ENCODE measurements at regions not wholly inside any gene's neighbourhood (a gene's known extent, or its start where the extent isn't known, plus 50 kb on each side); places are given as distances from the start of the nearest gene placed in this dataset.
A peak's percentile ranks its signal among the peaks of the same experiment; 100 is the strongest.
"Not testable (repeated sequence)": the region's sequence is repeated elsewhere in the genome, so short reads cannot be mapped to it uniquely, and the experiment has no call there.

DNA sequence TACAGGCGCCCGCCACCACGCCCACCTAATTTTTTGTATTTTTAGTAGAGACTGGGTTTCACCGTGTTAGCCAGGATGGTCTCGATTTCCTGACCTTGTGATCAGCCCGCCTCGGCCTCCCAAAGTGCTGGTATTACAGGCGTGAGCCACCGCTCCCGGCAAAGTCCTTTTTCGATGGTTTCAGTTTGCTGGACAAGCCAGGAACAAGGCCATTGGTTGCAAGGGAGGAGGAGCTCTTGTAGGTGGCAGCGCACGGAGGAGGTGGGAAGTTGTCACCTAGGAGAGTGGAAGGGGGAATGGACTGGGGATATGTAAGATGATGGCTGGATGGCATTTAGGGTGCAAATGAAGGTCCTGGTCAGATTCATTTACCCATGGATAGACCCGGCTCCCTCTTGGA, 218.5 kb upstream of the ATP6AP2 start:
- DNase-seq = not testable (repeated sequence)

DNA sequence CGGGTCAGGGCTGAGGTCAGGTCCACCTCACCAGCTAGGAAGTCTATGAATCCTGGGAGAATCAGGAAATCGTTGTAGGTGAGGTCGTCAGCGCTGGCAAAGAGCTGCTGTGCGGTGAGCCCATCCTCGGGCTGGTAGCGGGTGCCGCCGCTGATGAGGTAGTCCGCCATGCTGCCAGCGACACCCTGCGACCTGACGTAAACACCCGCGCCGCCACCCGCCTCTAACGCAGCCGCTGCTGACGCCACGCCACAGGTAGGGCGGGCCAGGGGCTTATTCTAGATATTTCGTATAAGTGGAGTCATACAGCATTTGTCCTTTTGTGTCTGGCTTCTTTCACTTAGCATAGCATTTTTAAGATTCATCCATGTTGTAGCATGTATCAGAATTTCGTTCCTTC, 220.2 kb upstream of the ATP6AP2 start:
- no peak for DNase-seq

- DNase-seq = no peak
These were observed 221.2 kb upstream of the ATP6AP2 start for GRCh38 chrX:40359593-40359992.

DNA sequence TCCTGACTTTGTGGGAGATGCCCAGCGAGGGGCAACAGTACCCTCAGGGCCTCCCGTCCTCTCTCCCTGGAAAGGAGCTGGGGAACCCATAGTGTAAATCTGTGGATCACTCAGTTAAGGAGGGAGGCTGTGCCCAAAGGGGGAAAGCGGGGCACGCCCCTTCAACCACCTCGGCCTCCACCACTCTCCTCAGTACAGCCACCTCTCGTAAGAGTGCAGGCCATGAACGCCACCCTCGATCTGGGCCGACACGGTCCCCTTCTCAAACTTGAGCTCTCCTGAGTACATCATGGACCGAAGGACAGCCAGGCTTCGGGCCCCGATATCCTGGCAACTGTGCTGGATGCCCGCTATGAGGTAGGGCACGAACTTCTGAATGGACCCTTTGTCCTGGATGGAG, 221.8 kb upstream of the ATP6AP2 start:
- no peak for DNase-seq

DNA sequence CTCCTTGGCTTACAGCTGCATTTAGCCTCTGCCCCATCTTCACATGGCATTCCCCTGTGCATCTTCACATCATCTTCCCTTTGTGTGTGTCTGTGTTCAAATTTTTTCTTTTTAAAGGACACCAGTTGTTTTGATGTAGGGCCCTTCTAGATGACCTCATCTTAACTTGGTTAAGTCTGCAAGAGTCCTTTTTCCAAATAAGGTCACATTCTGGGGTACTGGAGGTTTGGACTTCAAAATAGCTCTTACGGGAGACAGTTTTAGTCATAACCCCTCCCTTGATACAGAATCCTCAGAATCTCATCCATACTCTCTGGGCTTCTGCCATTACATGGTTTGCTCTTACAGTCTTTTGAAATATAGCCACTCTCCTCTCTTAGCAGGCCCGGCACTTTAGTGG, 231.5 kb upstream of the ATP6AP2 start:
- no peak for DNase-seq

DNA sequence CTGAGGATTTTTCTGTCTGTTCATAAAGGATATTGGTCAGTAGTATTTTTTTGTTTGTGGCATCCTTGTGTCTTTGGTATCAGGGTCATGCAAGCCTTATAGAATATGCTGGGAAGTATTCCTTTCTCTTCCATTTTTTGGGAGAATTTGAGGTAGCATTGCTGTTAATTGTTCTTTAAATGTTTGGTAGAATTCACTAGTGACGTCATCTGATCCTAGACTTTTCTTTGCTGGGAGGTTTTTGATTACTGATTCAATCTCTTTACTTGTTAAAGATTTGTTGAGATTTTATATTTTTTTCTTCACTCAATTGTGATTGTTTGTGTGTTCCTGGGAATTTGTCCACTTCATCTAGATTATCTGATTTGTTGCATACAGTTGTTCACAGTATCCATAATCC, 234.4 kb upstream of the ATP6AP2 start:
- DNase-seq = no peak

GRCh38 chrX:40343319-40343718, 237.5 kb upstream of the ATP6AP2 start:
- DNase-seq = no peak

DNA sequence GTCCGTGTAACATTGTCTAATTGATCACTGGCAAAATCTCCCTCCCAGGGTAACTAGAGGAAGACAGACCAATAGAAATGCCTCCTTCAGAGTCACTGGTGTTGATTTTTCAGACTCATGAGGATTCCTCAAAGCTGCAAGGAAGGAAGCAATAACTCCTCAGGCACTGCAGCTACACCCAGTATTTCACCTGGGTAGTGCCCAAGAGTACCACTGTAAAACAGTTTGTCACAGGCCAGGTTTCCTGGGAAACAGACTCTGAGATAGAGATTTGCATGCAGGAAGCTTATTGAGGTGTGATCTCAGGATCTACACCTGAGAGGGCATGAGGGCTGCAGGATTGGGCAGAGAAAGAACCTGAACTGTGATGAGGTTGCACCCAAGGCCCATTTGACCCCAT, 240.7 kb upstream of the ATP6AP2 start:
- DNase-seq = no peak

GRCh38 chrX:40333344-40333743, 235.6 kb upstream of the BCOR start:
- DNase-seq = no peak

- DNase-seq = no peak
These were observed 234.0 kb upstream of the BCOR start for GRCh38 chrX:40331762-40332161.

DNA sequence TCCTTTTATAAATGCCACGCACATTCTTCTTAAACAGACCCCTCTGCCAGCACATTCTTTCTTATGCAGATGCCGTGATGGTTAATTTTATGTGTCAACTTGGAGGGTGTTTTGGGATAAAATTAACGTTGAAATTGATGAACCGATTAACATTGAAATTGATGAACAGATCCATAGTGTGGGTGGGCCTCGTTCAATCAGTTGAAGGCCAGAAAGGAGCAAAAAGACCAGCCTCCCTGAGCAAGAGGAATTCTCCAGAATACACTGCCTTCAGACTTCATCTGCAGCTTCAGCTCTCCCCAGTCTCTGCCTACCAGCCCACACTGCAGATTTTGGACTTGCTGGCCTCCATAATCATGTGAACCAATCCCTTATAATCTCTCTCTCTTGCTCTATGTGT, 233.6 kb upstream of the BCOR start:
- DNase-seq = no peak

- DNase-seq = no peak
These were observed 231.9 kb upstream of the BCOR start for GRCh38 chrX:40329616-40330015.

GRCh38 chrX:40327085-40327484, 229.3 kb upstream of the BCOR start:
- DNase-seq = no peak

DNA sequence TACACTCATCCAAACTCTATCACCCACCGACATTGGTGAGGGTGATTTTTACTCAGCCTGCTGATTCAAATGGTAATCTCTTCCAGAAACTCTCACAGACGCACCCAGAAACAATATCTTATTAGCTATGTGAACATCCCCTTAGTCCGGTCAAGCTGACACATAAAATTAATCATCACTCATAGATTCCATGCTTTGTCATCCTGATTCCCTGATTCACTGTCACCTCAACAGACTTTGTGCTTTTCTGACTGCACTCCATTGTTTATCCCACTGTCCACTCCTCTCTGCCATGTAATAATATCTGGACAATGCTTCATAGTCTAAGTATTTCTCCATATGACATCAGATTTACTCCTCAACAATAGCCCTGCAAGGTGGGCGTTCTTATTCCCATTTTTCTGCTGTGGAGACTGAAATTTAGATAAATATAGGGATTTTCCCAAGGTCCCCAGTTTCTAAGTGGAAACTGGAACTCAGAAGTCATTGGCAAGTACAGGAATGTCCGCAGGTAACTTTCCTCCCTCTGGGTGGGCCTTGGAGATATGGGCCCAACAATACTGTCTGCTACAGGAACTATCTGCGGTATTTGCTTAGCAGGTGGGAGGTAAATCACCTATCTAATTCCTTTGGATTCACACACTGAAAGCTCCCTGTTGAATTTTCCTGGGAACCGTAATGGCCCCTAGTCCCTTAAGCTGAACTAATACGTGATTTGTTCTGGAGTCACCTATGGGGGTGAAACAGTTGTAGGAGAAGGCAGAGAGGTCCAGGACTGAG, 228.6 kb upstream of the BCOR start:
- no peak for DNase-seq

GRCh38 chrX:40325161-40325560, 227.4 kb upstream of the BCOR start:
- no peak for DNase-seq

GRCh38 chrX:40323977-40324376, 226.2 kb upstream of the BCOR start:
- no peak for DNase-seq

DNA sequence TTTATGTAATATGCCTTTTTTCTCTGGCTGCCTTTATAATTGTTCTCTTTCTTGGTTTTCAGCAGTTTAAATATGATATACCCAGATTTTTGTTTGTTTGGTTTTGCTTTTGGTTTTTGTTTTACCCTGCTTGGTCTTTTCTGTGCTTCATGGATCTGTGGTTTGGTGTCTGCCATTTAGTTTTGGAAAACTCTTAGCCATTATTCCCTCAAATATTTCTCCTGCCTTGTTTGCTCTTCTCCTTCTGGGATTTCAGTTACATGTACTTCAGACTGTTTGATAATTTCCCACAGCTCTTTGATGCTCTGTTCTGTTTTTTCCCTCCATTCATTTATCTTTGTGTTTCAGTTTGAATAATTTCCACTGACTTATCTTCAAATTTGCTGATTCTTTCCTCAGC, 223.1 kb upstream of the BCOR start:
- DNase-seq = no peak

DNA sequence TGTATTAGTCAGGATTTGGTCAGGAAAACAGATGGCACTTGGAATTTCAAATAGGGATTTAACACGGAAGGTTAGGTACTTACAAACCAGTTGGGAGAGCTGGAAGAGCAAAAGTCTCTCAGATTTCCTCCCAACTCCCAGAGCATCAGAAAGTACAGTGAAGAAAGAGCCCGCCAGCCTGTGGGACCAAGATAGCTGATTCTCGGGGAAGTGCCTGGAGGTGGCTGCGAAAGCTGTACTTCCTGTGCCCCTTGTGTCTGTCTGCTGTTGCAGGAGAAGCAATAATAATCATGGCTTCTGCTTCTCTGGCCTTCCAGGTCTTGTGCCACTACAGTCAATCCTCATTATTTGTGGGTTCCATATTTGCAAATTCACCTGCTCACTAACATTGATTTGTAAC, 221.0 kb upstream of the BCOR start:
- no peak for DNase-seq

DNA sequence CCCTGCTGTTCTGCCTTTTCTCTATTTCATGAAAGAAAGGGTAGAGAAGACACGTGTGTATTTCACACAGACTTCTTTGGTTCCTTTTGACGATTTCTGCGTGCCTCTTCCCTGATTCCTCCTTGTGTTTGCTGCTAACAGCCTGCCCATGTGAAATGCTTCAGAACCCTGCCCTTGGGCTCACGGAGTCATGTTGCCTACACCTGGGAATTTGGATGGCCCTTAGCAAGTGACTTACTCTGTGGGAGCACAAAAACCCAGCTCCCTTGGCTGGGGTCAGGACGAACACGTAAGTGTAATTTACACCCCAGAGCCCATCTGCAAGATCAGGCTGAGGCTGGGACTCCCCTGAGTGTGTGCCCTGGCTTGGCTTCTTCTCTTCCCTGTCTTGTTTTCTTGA, 220.3 kb upstream of the BCOR start:
- DNase-seq = no peak

DNA sequence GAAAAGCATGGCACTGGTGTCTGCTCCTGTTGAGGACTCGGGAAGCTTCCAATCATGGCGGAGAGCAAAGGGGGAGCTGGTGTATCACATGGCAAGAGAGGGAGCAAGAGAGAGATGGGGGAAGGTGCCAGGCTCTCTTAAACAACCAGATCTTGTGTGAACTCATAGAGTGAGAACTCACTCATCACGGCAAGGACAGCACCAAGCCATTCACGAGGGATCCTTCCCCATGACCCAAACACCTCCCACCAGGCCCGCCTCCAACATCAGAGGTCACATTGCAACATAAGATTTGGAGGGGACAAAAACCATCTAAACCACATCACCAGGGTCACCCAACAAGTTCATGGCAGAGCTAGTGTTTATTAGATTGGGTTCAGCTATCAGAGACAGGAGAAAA, 218.7 kb upstream of the BCOR start:
- DNase-seq = no peak

- peak in 1 of 2 experiments; percentile 0 for DNase-seq
These were observed 216.3 kb upstream of the BCOR start for GRCh38 chrX:40314070-40314469.

DNA sequence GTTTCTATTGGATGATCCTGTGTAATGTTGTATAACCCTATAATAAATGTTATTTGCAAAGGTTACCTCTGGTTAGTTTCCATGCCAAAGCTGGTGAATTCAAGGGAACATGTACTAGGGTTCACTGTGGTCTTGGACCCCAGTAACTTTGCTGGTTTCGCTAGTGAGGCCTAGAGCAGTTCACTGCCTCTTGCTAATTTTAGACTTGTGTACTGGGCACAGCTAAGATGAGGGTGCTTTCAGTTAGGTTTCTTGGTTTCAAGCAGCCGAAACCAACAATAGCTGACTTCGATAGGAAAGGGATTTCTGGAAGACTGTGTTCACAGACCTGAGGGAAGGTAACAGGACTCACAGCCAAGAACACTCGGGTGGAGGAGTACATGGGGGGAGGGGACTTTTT, 215.5 kb upstream of the BCOR start:
- no peak for DNase-seq

DNA sequence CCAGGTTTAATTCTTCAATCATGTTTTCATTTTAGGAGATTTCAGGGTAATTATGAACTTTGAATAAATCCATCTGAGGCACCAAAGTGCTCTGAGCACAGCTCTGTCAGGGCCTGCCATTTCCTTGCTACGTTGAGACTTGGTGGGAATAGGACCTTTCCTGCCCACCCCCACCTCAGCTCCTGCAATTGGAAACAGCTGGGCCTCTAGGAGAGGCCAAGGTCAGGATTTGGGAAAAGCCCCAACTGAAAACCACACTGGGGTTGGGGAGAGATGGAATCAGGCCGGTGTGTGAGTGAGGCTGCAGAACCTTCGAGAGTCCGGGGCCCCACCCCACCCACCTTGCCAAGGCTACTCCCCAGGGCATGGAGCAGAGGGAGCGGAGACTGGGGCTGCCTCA, 212.7 kb upstream of the BCOR start:
- DNase-seq = no peak

DNA sequence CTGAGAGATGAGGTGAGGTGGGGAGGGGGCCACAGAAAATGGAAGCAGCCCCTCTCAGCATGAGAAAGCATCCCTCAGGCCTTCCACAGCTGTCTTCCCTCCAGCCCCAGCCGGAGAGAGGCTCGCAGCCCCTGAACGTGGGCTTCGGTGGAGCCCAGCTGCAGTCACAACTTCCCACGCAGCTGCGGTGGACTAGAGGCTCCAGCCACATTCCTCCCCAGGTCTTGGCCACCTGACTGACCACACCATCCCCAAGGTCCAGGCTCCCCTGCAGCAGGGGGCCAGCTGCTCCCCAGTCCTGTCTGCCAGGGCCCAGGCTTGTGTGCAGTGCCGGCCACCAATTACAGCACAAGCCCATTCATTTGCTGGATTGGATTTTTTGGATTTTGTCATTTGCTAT, 212.3 kb upstream of the BCOR start:
- no peak for DNase-seq

- DNase-seq = no peak
These were observed 210.1 kb upstream of the BCOR start for GRCh38 chrX:40307871-40308270.

DNA sequence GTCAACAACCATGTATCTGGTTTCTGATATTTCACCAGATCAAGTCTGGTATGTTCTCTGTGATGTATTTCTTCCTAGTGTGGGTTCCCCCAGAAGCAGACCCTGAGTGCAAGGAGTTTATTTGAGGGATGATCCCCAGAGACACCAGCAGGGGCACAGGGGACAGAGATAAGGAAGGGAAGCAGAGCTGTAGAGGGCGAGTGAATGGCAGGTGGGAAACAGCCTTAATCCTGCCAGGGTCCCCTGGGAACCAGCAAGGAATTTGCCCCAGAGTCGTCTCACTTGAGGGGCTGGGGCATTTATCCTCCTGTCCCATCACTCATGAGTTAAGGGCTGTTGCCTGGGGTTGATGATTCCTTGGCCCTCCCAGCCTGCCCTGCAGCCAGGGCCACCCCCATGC, 206.4 kb upstream of the BCOR start:
- no peak for DNase-seq
